B cell (primary cell): ENCODE measurements at regions not wholly inside any gene's neighbourhood (a gene's known extent, or its start where the extent isn't known, plus 50 kb on each side); places are given as distances from the start of the nearest gene placed in this dataset.

Experiments
- ATAC-seq: fragments of 200-7000 bp; cut with Tn5 transposase; one replicate; pipeline ENCODE4 v1.10.0; 2021; ENCODE audit warnings: low read depth, mild to moderate bottlenecking, moderate number of reproducible peaks, moderate library complexity
- CTCF ChIA-PET: fragments of 350-600 bp; sonication (Branson Sonifier 250); formaldehyde crosslinking; loops from one replicate; lab custom pipeline; 2021; ENCODE audit warnings: antibody characterized with exemption, inconsistent platforms; lab: Charles Lee
- POLR2A ChIA-PET: fragments of 350-600 bp; sonication (Branson Sonifier 250); formaldehyde crosslinking; loops from one replicate; lab custom pipeline; 2021; ENCODE audit warnings: antibody characterized with exemption; lab: Charles Lee
- DNase-seq: peaks from one replicate; pipeline ENCODE4 v3.0.0; 2013
- H2AFZ ChIP-seq: 2 replicates; pipeline ENCODE4 v1.6.1; 2012; ENCODE audit warnings: mild to moderate bottlenecking, low read depth, low read length; ENCODE audit not compliant: insufficient read depth, poor library complexity, severe bottlenecking
- H3K27ac ChIP-seq, 2 donors: 1 replicate in 1 of 2; 2 replicates in 1 of 2; pipeline ENCODE4 v1.5.1; 2012 to 2013; ENCODE audit warnings: low read length in 2 of 2, mild to moderate bottlenecking in 2 of 2, moderate library complexity in 1 of 2
- H3K27me3 ChIP-seq, 4 experiments: fragments of 200-600 bp in 1 of 4; sonication (generic) in 1 of 4; replicated peaks in 1 of 4; 1 replicate in 2 of 4; 2 replicates in 2 of 4; pipeline versions ENCODE4 v1.6.1 to v1.7.0; 2013 to 2016; ENCODE audit warnings: low read length in 3 of 4, mild to moderate bottlenecking in 2 of 4, mixed read lengths in 1 of 4, moderate library complexity in 1 of 4; ENCODE audit not compliant: insufficient read depth in 4 of 4, control insufficient read depth in 3 of 4; ENCODE audit errors: control extremely low read depth in 1 of 4
- H3K36me3 ChIP-seq, 2 experiments: replicated peaks in 1 of 2; 1 replicate in 1 of 2; 2 replicates in 1 of 2; pipeline versions ENCODE4 v1.6.1 to v1.7.1; 2013; ENCODE audit warnings: low read length in 1 of 2; ENCODE audit not compliant: insufficient read depth in 2 of 2, control insufficient read depth in 1 of 2; ENCODE audit errors: control extremely low read depth in 1 of 2, extremely low read depth in 1 of 2
- H3K4me1 ChIP-seq, 2 donors: fragments of 200-600 bp in 1 of 2; sonication (generic) in 1 of 2; 1 replicate in 1 of 2; 2 replicates in 1 of 2; pipeline versions ENCODE4 v1.5.1 to v1.6.1; 2013 to 2017; ENCODE audit warnings: low read length in 2 of 2; ENCODE audit not compliant: control insufficient read depth in 2 of 2, insufficient read depth in 2 of 2
- H3K4me2 ChIP-seq: replicated peaks from 2 replicates; pipeline ENCODE3; 2012; ENCODE audit warnings: mild to moderate bottlenecking, low read depth, low read length; ENCODE audit not compliant: poor library complexity, severe bottlenecking
- H3K4me3 ChIP-seq, 5 experiments: fragments of 200-600 bp in 1 of 5; sonication (generic) in 1 of 5; 1 replicate in 3 of 5; 2 replicates in 2 of 5; pipeline versions ENCODE4 v1.5.1 to v1.7.0; 2011 to 2016; ENCODE audit warnings: low read length in 4 of 5, mild to moderate bottlenecking in 4 of 5, low read depth in 2 of 5, control low read depth in 1 of 5, moderate library complexity in 1 of 5; ENCODE audit not compliant: insufficient read depth in 1 of 5; ENCODE audit errors: control extremely low read depth in 1 of 5, extremely low read depth in 1 of 5
- H3K79me2 ChIP-seq: fragments of 200-600 bp; sonication (generic); one replicate; pipeline ENCODE4 v1.6.0; 2016; ENCODE audit warnings: low read length; ENCODE audit not compliant: control insufficient read depth, insufficient read depth
- H3K9ac ChIP-seq: fragments of 200-600 bp; sonication (generic); 2 replicates; pipeline ENCODE4 v1.6.1; 2017; ENCODE audit warnings: mild to moderate bottlenecking, low read length, moderate library complexity
- H3K9me3 ChIP-seq, 3 donors: one replicate each; pipeline versions ENCODE4 v1.6.1 to v1.7.1; 2013; ENCODE audit warnings: low read length in 2 of 3; ENCODE audit not compliant: control insufficient read depth in 2 of 3, insufficient read depth in 1 of 3; ENCODE audit errors: control extremely low read depth in 1 of 3
- H4K20me1 ChIP-seq: 2 replicates; pipeline ENCODE4 v1.6.0; 2012; ENCODE audit warnings: mild to moderate bottlenecking, low read length; ENCODE audit not compliant: insufficient read depth, control insufficient read depth, poor library complexity, severe bottlenecking
- H3K27ac Mint-ChIP-seq: one replicate; pipeline ENCODE4 v1.8.0; 2021; ENCODE audit warnings: mixed read lengths
- H3K27me3 Mint-ChIP-seq: one replicate; pipeline ENCODE4 v1.8.0; 2021; ENCODE audit warnings: mixed read lengths
- H3K4me1 Mint-ChIP-seq: one replicate; pipeline ENCODE4 v1.8.0; 2021; ENCODE audit warnings: mixed read lengths
- H3K4me3 Mint-ChIP-seq: one replicate; pipeline ENCODE4 v1.8.0; 2021; ENCODE audit warnings: mixed read lengths
- H3K9me3 Mint-ChIP-seq: one replicate; pipeline ENCODE4 v1.8.0; 2022; ENCODE audit warnings: mixed read lengths; ENCODE audit not compliant: insufficient read depth
- CTCF ChIP-seq: fragments of 200-600 bp; IDR thresholded peaks from one replicate; pipeline ENCODE4 v1.8.0; 2022; ENCODE audit warnings: antibody characterized with exemption, mild to moderate bottlenecking
- EZH2 ChIP-seq: IDR thresholded peaks from 2 replicates; pipeline ENCODE4 v1.6.1; 2012; ENCODE audit warnings: borderline replicate concordance, low read depth, mild to moderate bottlenecking, moderate library complexity, low read length; ENCODE audit not compliant: insufficient read depth, poor library complexity, severe bottlenecking
- WGBS: methylation state at CpG from one replicate; pipeline ENCODE4 v1.1.5; 2013; ENCODE audit warnings: missing lambda C conversion rate; ENCODE audit not compliant: insufficient coverage; 5-methylcytosine and 5-hydroxymethylcytosine counted together
- intact Hi-C: fragments of 100-400 bp; cut with micrococcal nuclease; formaldehyde crosslinking; loops from one replicate; pipeline ENCODE4 v1.10.0; 2022

DNA sequence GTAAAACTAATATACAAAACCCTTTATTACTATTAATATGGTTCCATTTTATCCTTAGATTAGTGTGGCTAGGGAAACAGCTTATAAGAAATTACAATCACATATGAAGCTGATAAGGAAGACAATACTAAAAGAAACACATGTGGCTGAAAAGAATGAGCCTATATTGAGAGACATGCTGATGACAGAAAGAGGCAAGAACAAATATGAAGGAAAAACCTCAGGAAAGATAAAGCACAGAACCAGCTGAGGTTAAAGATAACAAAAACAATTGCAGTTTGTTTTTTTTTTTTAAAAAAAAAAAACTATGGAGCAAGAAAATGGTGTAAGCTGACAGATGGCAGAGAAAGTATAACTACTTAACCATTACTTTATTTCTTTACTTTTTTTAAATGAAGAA is 69.2 kb upstream of the OSBPL8 start:
- H3K4me2 ChIP-seq = no peak overlapping the region
- no peak for DNase-seq
- H3K27me3 ChIP-seq = no peaks in the 10 kb centered on the region
- H3K36me3 ChIP-seq = no peaks in the 10 kb centered on the region
- no peaks in the 10 kb centered on the region for H4K20me1 ChIP-seq
- no peak overlapping the region for H2AFZ ChIP-seq
- intact Hi-C loops = no loop called here
- no peak overlapping the region for H3K9ac ChIP-seq
- ATAC-seq = no peak
- Mint-ChIP-seq H3K9me3 (no peaks in the 10 kb centered on the region), H3K4me3 (no peak overlapping the region), H3K27me3 (no peaks in the 10 kb centered on the region), H3K27ac (no peak overlapping the region), H3K4me1 (no peaks in the 10 kb centered on the region)
- POLR2A ChIA-PET = no interaction called here
- TF ChIP-seq CTCF (no peak), EZH2 (no peak)
- no peak overlapping the region for H3K4me3 ChIP-seq
- H3K9me3 ChIP-seq = no peaks in the 10 kb centered on the region
- no peaks in the 10 kb centered on the region for H3K79me2 ChIP-seq
- no peaks in the 10 kb centered on the region for H3K4me1 ChIP-seq
- no peak overlapping the region for H3K27ac ChIP-seq
- CTCF ChIA-PET = interaction anchor here (0.7 to 1.9 kb wide), 3 partner anchors 9 to 164 kb away, joined by 3 to 8 read pairs (median 3); no protein-coding TSS in a partner anchor

DNA sequence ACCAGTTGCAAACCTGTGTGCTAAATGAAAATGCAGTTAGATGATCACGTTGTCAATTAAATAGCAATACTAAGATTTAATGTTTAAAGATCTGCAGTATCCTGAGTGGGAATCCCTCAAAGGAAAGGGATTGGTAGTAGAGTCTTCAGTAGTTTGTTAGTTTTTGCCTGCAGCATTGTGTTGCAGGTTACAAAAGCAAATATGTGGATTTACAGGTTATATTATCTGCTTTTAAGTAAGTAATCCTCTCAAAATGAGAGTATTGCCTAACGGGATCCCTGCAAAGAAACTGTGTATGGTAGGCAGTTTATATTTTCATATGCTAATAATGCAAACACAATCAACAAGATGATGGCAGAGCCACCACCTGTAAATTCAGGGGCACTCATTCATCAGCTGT is 72.2 kb upstream of the OSBPL8 start:
- no peak for TF ChIP-seq EZH2
- no peak for TF ChIP-seq CTCF
- intact Hi-C loops = no loop called here

More for the DNA sequence above, 72.2 kb upstream of the OSBPL8 start:
- no peaks in the 10 kb centered on the region for H3K9me3 ChIP-seq
- H3K27ac ChIP-seq = no peak overlapping the region
- H3K9ac ChIP-seq = no peak overlapping the region
- no CpG with 5 or more reads among the region's 2 CpGs for WGBS
- no peaks in the 10 kb centered on the region for H3K27me3 ChIP-seq
- Mint-ChIP-seq H3K4me1 (no peaks in the 10 kb centered on the region), H3K4me3 (no peak overlapping the region), H3K27me3 (no peaks in the 10 kb centered on the region), H3K9me3 (no peaks in the 10 kb centered on the region), H3K27ac (no peak overlapping the region)
- H3K4me3 ChIP-seq = no peak overlapping the region
- no peaks in the 10 kb centered on the region for H3K36me3 ChIP-seq
- no peaks in the 10 kb centered on the region for H4K20me1 ChIP-seq
- ChIA-PET CTCF (interaction anchor here (1.3 kb wide), 1 partner anchor 9 kb away, joined by 6 read pairs; no protein-coding TSS in a partner anchor), POLR2A (no interaction called here)
- no peak for ATAC-seq
- H3K4me1 ChIP-seq = no peaks in the 10 kb centered on the region
- no peak for DNase-seq
- H3K79me2 ChIP-seq = no peaks in the 10 kb centered on the region
- no peak overlapping the region for H2AFZ ChIP-seq
- no peak overlapping the region for H3K4me2 ChIP-seq
